ENCODE measurements at regions not wholly inside any gene's neighbourhood (a gene's known extent, or its start where the extent isn't known, plus 50 kb on each side); places are given as distances from the start of the nearest gene placed in this dataset.
"Not testable (repeated sequence)": the region's sequence is repeated elsewhere in the genome, so short reads cannot be mapped to it uniquely, and the experiment has no call there.

DNA sequence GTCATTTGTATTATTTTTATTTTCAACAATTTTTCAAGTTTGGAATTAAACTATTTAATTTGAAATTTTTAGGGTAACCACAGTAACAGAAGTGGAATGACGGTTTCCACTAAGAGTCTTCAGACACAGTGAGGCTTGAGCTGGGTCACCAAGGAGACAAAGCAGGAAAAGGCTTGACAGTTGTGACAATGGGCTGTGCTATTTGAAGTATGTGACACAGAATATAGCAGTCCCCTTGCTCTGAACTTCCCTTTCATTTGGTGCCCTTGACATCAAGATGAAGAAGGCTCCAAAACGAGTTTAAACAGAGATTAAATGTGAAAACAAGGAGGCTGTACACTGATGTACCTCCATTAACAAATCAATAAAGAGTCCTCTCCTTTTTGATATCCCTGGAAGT, 265.4 kb upstream of the DLGAP1 start:
- DNase-seq: no peak
- no peak overlapping the region for H2AFZ ChIP-seq (ENCODE audit: low read length)
- H3K36me3 ChIP-seq (replicated peaks; ENCODE audit: insufficient read depth, low read length): no peaks in the 10 kb centered on the region

DNA sequence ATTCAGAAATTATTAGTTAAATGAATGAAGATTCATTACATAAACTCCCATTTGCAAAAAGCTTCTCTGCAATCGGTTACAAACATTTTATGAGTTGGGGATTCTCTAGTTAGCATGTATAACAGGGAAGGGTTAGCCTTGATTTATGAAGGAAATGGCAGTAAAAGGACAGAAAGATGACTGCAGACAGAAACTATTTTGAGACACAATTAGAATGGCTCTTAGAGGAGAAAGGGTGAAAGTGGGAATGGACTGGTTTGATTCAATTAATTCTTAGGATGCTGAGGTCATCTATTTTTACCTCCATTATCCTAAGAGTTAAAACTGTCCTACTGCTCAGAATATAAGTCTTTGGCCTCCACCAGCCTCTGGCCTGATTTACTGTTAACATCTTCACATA, 250.8 kb upstream of the DLGAP1 start:
- no peaks in the 10 kb centered on the region for H4K20me1 ChIP-seq (ENCODE audit: insufficient read depth, low read length)
- no peak for DNase-seq
- H3K9me3 ChIP-seq (replicated peaks; ENCODE audit: insufficient read depth, low read length): no peaks in the 10 kb centered on the region
- no peaks in the 10 kb centered on the region for H3K4me1 ChIP-seq (ENCODE audit: low read length)
- H3K4me2 ChIP-seq (ENCODE audit: low read depth, low read length): no peak overlapping the region
- no peak overlapping the region for H3K4me3 ChIP-seq (ENCODE audit: low read length)
- H3K27ac ChIP-seq (ENCODE audit: low read length): no peak overlapping the region
- TF ChIP-seq, protein P1, sequence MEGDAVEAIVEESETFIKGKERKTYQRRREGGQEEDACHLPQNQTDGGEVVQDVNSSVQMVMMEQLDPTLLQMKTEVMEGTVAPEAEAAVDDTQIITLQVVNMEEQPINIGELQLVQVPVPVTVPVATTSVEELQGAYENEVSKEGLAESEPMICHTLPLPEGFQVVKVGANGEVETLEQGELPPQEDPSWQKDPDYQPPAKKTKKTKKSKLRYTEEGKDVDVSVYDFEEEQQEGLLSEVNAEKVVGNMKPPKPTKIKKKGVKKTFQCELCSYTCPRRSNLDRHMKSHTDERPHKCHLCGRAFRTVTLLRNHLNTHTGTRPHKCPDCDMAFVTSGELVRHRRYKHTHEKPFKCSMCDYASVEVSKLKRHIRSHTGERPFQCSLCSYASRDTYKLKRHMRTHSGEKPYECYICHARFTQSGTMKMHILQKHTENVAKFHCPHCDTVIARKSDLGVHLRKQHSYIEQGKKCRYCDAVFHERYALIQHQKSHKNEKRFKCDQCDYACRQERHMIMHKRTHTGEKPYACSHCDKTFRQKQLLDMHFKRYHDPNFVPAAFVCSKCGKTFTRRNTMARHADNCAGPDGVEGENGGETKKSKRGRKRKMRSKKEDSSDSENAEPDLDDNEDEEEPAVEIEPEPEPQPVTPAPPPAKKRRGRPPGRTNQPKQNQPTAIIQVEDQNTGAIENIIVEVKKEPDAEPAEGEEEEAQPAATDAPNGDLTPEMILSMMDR (IDR thresholded peaks at IDR 0.05; ENCODE audit: low read length): no peak
- H3K9ac ChIP-seq (ENCODE audit: low read length): no peak overlapping the region
- H3K79me2 ChIP-seq (ENCODE audit: low read length): no peaks in the 10 kb centered on the region
- no peak overlapping the region for H2AFZ ChIP-seq (ENCODE audit: low read length)
- no peaks in the 10 kb centered on the region for H3K36me3 ChIP-seq (replicated peaks; ENCODE audit: insufficient read depth, low read length)
- H3K27me3 ChIP-seq (replicated peaks; ENCODE audit: insufficient read depth, low read length): no peaks in the 10 kb centered on the region
- no peaks in the 10 kb centered on the region for H3K9me2 ChIP-seq (replicated peaks; ENCODE audit: insufficient read depth, low read length)
- H3F3A ChIP-seq (ENCODE audit: insufficient read depth, low read length): no peaks in the 10 kb centered on the region

More for the DNA sequence above, 265.4 kb upstream of the DLGAP1 start:
- no peaks in the 10 kb centered on the region for H4K20me1 ChIP-seq (ENCODE audit: insufficient read depth, low read length)
- no peaks in the 10 kb centered on the region for H3F3A ChIP-seq (ENCODE audit: insufficient read depth, low read length)
- no peaks in the 10 kb centered on the region for H3K79me2 ChIP-seq (ENCODE audit: low read length)
- no peaks in the 10 kb centered on the region for H3K4me1 ChIP-seq (ENCODE audit: low read length)
- H3K27me3 ChIP-seq (replicated peaks; ENCODE audit: insufficient read depth, low read length): no peaks in the 10 kb centered on the region
- H3K27ac ChIP-seq (ENCODE audit: low read length): no peak overlapping the region
- H3K4me3 ChIP-seq (ENCODE audit: low read length): no peak overlapping the region
- no peak overlapping the region for H3K9ac ChIP-seq (ENCODE audit: low read length)
- H3K4me2 ChIP-seq (ENCODE audit: low read depth, low read length): no peak overlapping the region
- no peaks in the 10 kb centered on the region for H3K9me3 ChIP-seq (replicated peaks; ENCODE audit: insufficient read depth, low read length)
- TF ChIP-seq EZH2phosphoT487 (IDR thresholded peaks at IDR 0.05; ENCODE audit: low read length): no peak
- TF ChIP-seq, protein P1 (IDR thresholded peaks at IDR 0.05; ENCODE audit: low read length): no peak
- no peaks in the 10 kb centered on the region for H3K9me2 ChIP-seq (replicated peaks; ENCODE audit: insufficient read depth, low read length)

DNA sequence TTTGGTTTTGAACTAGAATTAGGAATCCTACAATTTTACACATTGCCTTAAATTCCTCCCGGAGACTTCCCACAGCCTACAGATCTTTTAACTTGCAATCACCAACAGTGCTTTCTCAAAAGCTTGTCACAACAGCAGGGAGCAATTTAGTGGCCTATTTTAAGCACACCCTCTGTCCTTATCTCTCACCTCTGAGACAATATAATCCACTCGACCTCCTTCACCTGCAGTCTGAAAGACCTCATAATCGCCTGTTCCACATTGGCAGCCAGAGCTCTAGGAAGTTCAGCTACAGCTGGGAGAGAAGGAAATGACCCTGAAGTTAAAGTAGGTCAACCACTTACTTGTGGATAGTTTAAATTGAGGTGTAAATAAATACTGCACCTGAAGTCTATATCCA, 249.7 kb upstream of the DLGAP1 start:
- H3K79me2 ChIP-seq (ENCODE audit: low read length): no peaks in the 10 kb centered on the region
- H3K36me3 ChIP-seq (replicated peaks; ENCODE audit: insufficient read depth, low read length): no peaks in the 10 kb centered on the region
- no peak overlapping the region for H3K27ac ChIP-seq (ENCODE audit: low read length)
- TF ChIP-seq EZH2 (optimal IDR thresholded peaks at IDR 0.05; ENCODE audit: low read depth, low read length) (no peak), EZH2phosphoT487 (IDR thresholded peaks at IDR 0.05; ENCODE audit: low read length) (no peak)
- TF ChIP-seq, protein P1 (IDR thresholded peaks at IDR 0.05; ENCODE audit: low read length): no peak
- H3K4me2 ChIP-seq (ENCODE audit: low read depth, low read length): no peak overlapping the region
- no peak overlapping the region for H3K4me3 ChIP-seq (ENCODE audit: low read length)
- H4K20me1 ChIP-seq (ENCODE audit: insufficient read depth, low read length): no peaks in the 10 kb centered on the region
- no peaks in the 10 kb centered on the region for H3K9me3 ChIP-seq (replicated peaks; ENCODE audit: insufficient read depth, low read length)
- no peaks in the 10 kb centered on the region for H3F3A ChIP-seq (ENCODE audit: insufficient read depth, low read length)
- DNase-seq: no peak
- H3K9ac ChIP-seq (ENCODE audit: low read length): no peak overlapping the region
- H3K9me2 ChIP-seq (replicated peaks; ENCODE audit: insufficient read depth, low read length): no peaks in the 10 kb centered on the region
- H2AFZ ChIP-seq (ENCODE audit: low read length): no peak overlapping the region
- H3K4me1 ChIP-seq (ENCODE audit: low read length): no peaks in the 10 kb centered on the region
- H3K27me3 ChIP-seq (replicated peaks; ENCODE audit: insufficient read depth, low read length): no peaks in the 10 kb centered on the region

DNA sequence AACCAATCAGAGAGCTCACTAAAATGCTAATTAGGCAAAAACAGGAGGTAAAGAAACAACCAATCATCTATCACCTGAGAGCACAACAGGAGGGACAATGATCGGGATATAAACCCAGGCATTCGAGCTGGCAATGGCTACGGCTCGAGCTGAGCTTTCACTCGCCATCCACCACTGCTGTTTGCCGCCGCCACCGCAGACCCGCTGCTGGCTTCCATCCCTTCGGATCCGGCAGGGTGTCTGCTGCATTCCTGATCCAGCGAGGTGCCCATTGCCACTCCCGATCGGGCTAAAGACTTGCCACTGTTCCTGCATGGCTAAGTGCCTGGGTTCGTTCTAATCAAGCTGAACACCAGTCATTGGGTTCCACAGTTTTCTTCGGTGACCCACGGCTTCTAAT, 236.7 kb upstream of the DLGAP1 start:
- no peak overlapping the region for H3K4me2 ChIP-seq (ENCODE audit: low read depth, low read length)
- no peaks in the 10 kb centered on the region for H3F3A ChIP-seq (ENCODE audit: insufficient read depth, low read length)
- H3K27me3 ChIP-seq (replicated peaks; ENCODE audit: insufficient read depth, low read length): no peaks in the 10 kb centered on the region
- no peaks in the 10 kb centered on the region for H3K36me3 ChIP-seq (replicated peaks; ENCODE audit: insufficient read depth, low read length)
- H3K27ac ChIP-seq (ENCODE audit: low read length): no peak overlapping the region
- TF ChIP-seq EZH2 (optimal IDR thresholded peaks at IDR 0.05; ENCODE audit: low read depth, low read length) (no peak), EZH2phosphoT487 (IDR thresholded peaks at IDR 0.05; ENCODE audit: low read length) (no peak)
- TF ChIP-seq, protein P1 (IDR thresholded peaks at IDR 0.05; ENCODE audit: low read length): no peak
- no peaks in the 10 kb centered on the region for H4K20me1 ChIP-seq (ENCODE audit: insufficient read depth, low read length)
- no peaks in the 10 kb centered on the region for H3K4me1 ChIP-seq (ENCODE audit: low read length)
- H3K9me3 ChIP-seq (replicated peaks; ENCODE audit: insufficient read depth, low read length): no peaks in the 10 kb centered on the region
- H3K4me3 ChIP-seq (ENCODE audit: low read length): no peak overlapping the region
- DNase-seq: no peak
- no peak overlapping the region for H2AFZ ChIP-seq (ENCODE audit: low read length)
- no peaks in the 10 kb centered on the region for H3K79me2 ChIP-seq (ENCODE audit: low read length)
- H3K9me2 ChIP-seq (replicated peaks; ENCODE audit: insufficient read depth, low read length): no peaks in the 10 kb centered on the region
- no peak overlapping the region for H3K9ac ChIP-seq (ENCODE audit: low read length)

DNA sequence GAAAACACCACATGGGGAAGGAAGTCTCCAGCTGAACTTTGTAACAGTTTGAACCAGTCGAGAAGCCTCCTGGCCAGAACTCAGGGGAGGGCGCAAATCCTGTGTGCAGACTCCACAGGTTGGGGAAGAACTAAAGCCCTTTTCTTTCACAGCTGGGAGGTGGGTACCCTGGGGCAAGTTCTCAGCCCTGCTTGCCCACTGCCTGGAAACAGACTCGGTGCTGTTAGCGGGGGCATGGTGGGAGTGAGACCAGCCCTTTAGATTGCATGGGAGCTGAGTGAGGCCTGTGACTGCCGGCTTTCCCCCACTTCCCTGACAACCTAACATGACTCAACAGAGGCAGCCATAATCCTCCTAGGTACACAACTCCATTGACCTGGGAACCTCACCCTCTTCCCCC, 223.6 kb upstream of the DLGAP1 start:
- DNase-seq; H3K4me1 ChIP-seq (ENCODE audit: low read length); H4K20me1 ChIP-seq (ENCODE audit: insufficient read depth, low read length); H3K9ac ChIP-seq (ENCODE audit: low read length); H3K79me2 ChIP-seq (ENCODE audit: low read length); H3K36me3 ChIP-seq (replicated peaks; ENCODE audit: insufficient read depth, low read length); H3F3A ChIP-seq (ENCODE audit: insufficient read depth, low read length); H3K4me2 ChIP-seq (ENCODE audit: low read depth, low read length); H3K9me2 ChIP-seq (replicated peaks; ENCODE audit: insufficient read depth, low read length); H3K27me3 ChIP-seq (replicated peaks; ENCODE audit: insufficient read depth, low read length); H2AFZ ChIP-seq (ENCODE audit: low read length); H3K4me3 ChIP-seq (ENCODE audit: low read length); H3K9me3 ChIP-seq (replicated peaks; ENCODE audit: insufficient read depth, low read length); H3K27ac ChIP-seq (ENCODE audit: low read length): not testable (repeated sequence)
